ENCODE measurements at regions not wholly inside any gene's neighbourhood (a gene's known extent, or its start where the extent isn't known, plus 50 kb on each side); places are given as distances from the start of the nearest gene placed in this dataset.

- TF ChIP-seq CTCF (IDR thresholded peaks at IDR 0.05): no peak
- no peak for TF ChIP-seq POLR2AphosphoS5 (IDR thresholded peaks at IDR 0.05; ENCODE audit: insufficient read depth in 1 of 2, low read depth in 1 of 2)
Observed at GRCh38 chr10:29205787-29206186, 83.1 kb upstream of the LYZL1 start.
